HUDEP-2 (cell line): ENCODE measurements at regions not wholly inside any gene's neighbourhood (a gene's known extent, or its start where the extent isn't known, plus 50 kb on each side); places are given as distances from the start of the nearest gene placed in this dataset.

Source experiments
- DNase-seq, 76 experiments: peaks; one replicate each; lab custom pipeline; 2025; ENCODE audit not compliant: unreplicated experiment in 76 of 76; lab: John Stamatoyannopoulos, UW

GRCh38 chr3:176799675-176800074 is 397.6 kb downstream of the TBL1XR1 start:
- no peak for DNase-seq

- no peak for DNase-seq
These were observed 398.6 kb downstream of the TBL1XR1 start for GRCh38 chr3:176798680-176799079.

DNA sequence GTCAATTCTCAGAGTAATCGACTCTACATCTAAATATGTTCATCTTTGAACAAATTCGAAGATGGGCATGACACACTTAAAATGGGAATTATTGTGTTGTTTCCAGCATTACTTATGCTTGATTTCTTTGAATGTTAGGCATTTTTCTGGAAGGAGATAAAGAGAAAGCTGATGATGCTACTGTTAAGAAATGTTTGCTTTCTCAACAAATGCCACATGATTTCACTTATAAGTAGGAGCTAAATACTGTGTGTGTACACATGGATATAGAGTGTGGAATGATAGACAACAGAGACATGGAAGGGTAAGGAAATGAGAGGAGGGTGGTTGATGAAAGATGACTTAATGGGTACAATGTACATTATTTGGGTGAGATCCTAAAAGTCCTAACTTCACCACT is 400.9 kb downstream of the TBL1XR1 start:
- no peak for DNase-seq

- DNase-seq = no peak
These were observed 401.4 kb downstream of the TBL1XR1 start for GRCh38 chr3:176795891-176796290.

GRCh38 chr3:176794406-176794805 is 402.9 kb downstream of the TBL1XR1 start:
- no peak for DNase-seq

GRCh38 chr3:176789947-176790346 is 407.3 kb downstream of the TBL1XR1 start:
- DNase-seq = no peak

DNA sequence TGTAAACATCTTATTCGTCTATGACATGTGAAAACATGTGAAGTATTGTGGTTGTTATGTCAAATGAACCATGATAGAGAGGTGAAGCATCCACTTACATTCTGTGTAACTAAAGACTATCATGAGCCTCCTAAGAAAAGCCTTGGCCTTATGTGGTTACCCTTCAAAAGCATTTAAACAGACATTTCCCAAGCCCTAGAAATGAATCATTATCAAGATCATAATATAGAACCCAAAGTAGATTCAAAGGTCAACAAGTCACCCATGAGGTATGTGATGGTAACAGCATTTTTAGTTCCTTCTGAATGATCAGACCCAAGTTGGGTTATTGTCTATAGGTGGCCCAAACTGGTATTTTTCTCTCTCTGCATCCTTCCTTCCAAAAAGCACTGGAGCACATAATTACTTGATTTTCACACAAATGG is 408.0 kb downstream of the TBL1XR1 start:
- no peak for DNase-seq

DNA sequence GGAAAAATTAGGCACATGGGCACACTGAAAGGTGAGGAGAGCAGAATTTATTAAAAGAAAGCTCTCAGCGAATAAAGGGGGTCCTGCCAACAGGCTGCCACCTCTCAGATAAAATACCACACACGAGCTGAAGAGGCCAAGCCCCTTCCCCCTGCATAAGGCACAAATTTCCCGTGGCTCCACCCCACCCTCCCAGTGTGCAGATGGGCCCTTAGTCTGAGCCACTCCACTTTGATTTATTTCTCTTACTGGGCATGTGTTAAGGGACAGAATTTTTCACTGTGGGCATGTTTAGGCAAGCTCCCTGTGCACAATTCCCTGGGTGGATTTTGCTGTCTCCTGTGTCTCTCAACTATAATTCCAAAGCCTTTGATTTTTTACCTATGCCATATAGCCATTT is 409.8 kb downstream of the TBL1XR1 start:
- DNase-seq = no peak

DNA sequence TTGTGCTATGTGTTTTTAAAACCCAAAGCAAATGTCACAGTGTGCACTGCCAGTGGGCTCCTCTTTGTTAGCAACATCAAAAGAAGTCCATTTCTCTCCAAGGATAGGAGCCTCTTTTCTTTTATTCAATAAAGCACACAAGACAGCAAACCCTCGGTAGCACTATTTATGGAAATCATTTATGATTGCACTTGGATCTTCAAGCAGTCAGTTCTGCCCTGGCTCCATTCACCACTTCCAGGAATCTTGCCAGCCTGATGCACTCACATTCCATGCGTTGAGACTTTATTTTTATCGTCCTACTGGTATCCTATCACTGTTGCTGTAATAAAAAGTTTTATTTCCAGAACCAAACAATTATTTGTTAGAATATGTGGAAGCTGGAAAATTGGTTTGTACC is 412.1 kb downstream of the TBL1XR1 start:
- no peak for DNase-seq

DNA sequence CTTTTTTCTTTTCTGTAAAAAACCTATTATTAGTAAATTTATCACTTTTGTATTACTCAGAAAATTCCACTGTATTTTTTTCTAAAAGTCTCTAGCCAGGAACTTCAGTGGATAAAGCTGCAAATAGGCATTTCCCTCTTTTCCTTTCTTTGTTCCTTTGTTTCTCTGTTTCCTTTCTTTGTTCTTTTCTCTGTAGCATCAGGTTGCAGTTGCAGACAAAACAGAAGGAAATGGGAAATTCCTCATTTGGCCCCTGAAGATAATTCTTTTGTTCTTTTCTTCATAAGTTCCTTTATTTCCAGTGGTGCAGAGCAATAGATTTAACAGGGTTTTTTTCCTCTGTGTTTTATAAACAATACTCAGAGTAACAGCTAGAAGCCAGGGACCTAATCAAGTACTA is 416.5 kb downstream of the TBL1XR1 start:
- DNase-seq = no peak

GRCh38 chr3:176776622-176777175 is 420.6 kb downstream of the TBL1XR1 start:
- DNase-seq = no peak

- no peak for DNase-seq
These were observed 427.6 kb downstream of the TBL1XR1 start for GRCh38 chr3:176769547-176770190.

DNA sequence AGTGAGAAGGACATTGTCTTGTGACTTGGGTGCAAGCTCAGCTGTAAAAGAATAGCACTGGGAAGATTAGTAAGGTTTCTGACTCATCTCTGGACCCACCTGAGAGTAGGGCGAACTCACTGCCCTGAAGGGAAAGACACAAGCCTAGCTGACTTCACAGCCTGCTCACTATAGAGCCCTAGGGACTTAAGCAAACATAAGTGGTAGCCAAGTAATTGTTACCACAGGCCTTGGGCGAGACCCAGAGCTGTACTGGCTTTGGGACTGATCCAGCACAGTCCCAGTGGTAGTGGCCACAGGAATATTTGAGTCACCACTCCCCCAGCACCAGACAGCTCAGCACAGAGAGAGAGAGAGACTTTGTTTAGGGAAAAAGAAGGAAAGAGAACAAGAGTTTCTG is 429.9 kb downstream of the TBL1XR1 start:
- peak in 2 of 76 experiments; percentile 1 to 10 for DNase-seq

DNA sequence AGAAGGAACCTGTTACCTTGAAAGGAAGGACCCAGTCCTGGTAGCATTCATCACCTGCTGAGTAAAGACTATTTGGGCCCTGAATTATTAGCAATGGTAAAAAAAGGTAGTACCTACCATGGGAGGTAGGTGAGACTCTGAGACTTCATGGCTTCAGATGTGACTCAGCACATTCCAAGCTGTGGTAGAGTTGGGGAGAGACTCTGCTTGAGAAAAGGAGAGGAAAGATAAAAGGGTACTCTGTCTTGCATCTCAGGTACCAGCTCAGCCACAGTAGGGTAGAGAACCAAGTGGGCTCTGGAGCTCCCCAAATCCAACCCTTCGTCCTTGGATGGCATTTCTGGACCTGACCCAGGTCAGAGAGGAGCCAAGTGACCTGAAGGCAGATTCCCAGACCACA is 430.4 kb downstream of the TBL1XR1 start:
- DNase-seq = no peak

DNA sequence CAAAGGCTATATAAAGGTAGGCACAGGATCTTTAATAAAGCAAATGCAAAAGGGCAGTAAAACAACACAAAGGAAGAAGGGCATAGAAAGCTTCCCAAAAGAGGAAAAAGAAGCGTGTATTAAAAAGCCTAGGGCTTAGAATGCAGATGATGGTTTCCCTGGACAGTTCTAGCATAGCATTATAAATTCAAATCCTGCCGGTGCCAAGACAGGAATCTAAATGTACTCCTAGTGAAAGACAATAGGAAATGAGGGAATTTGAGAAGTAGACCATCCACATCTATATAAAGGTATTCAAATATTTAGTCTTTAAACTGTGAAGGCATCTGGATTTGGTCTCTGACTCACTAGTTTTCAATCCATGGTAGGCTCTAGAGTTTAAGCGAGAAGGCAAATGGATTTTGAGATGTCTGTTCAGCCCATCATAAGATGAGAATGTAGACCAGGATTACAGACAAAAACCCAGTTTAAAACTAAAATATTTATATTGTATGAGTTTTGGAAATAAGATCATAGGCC is 431.8 kb downstream of the TBL1XR1 start:
- no peak for DNase-seq

GRCh38 chr3:176759815-176760506 is 437.3 kb downstream of the TBL1XR1 start:
- DNase-seq = no peak

GRCh38 chr3:176757429-176757828 is 439.9 kb downstream of the TBL1XR1 start:
- no peak for DNase-seq

GRCh38 chr3:176755977-176756376 is 441.3 kb downstream of the TBL1XR1 start:
- no peak for DNase-seq

DNA sequence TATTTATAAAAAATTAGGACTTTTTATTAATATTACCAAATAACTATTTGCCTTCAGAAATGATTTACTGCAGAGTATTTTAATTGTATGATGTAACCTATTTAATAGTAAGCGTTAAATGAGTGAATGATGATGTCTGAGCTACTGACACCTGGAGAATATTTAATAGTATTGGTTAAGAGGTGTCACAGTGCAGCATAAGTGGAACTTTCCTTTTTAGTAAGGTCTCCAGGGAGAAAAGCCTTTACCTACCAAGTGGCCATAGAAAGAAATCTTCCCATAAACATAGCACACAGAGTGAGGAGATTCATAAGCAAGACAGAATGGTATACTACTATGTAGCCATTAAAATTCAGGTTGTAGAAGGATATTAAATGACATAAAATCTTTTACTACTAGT is 441.7 kb downstream of the TBL1XR1 start:
- no peak for DNase-seq

GRCh38 chr3:176741664-176742047 is 455.6 kb downstream of the TBL1XR1 start:
- no peak for DNase-seq

GRCh38 chr3:176740906-176741663 is 456.2 kb downstream of the TBL1XR1 start:
- DNase-seq = no peak
